ENCODE measurements at regions not wholly inside any gene's neighbourhood (a gene's known extent, or its start where the extent isn't known, plus 50 kb on each side); places are given as distances from the start of the nearest gene placed in this dataset.

- DNase-seq (ENCODE audit: low read depth in 2 of 2): no peak
- TF ChIP-seq CTCF (IDR thresholded peaks at IDR 0.05; ENCODE audit: low read depth, low read length): no peak
- H3K4me3 ChIP-seq (replicated peaks in 1 of 2; ENCODE audit: low read depth in 2 of 2, low read length in 2 of 2): no peak overlapping the region
These were observed 151.0 kb upstream of the NAV3 start for GRCh38 chr12:77679686-77680085.

GRCh38 chr12:77678621-77679020 is 152.1 kb upstream of the NAV3 start:
- no peak overlapping the region for H3K4me3 ChIP-seq (replicated peaks in 1 of 2; ENCODE audit: low read depth in 2 of 2, low read length in 2 of 2)
- DNase-seq (ENCODE audit: low read depth in 2 of 2): no peak
- no peak for TF ChIP-seq CTCF (IDR thresholded peaks at IDR 0.05; ENCODE audit: low read depth, low read length)

GRCh38 chr12:77667101-77667500 is 163.6 kb upstream of the NAV3 start:
- no peak for TF ChIP-seq CTCF (IDR thresholded peaks at IDR 0.05; ENCODE audit: low read depth, low read length)
- H3K4me3 ChIP-seq (replicated peaks in 1 of 2; ENCODE audit: low read depth in 2 of 2, low read length in 2 of 2): no peak overlapping the region
- peak in 1 of 2 donors; percentile 12 for DNase-seq (ENCODE audit: low read depth in 2 of 2)

GRCh38 chr12:77648716-77649115 is 182.0 kb upstream of the NAV3 start:
- DNase-seq (ENCODE audit: low read depth in 2 of 2): peak in 1 of 2 donors; percentile 8
- H3K4me3 ChIP-seq (replicated peaks in 1 of 2; ENCODE audit: low read depth in 2 of 2, low read length in 2 of 2): no peak overlapping the region
- no peak for TF ChIP-seq CTCF (IDR thresholded peaks at IDR 0.05; ENCODE audit: low read depth, low read length)

- no peak for TF ChIP-seq CTCF (IDR thresholded peaks at IDR 0.05; ENCODE audit: low read depth, low read length)
- DNase-seq (ENCODE audit: low read depth in 2 of 2): no peak
- H3K4me3 ChIP-seq (replicated peaks in 1 of 2; ENCODE audit: low read depth in 2 of 2, low read length in 2 of 2): no peak overlapping the region
These were observed 184.6 kb upstream of the NAV3 start for GRCh38 chr12:77645966-77646598.

GRCh38 chr12:77644915-77645605 is 185.6 kb upstream of the NAV3 start:
- DNase-seq (ENCODE audit: low read depth in 2 of 2): no peak
- no peak for TF ChIP-seq CTCF (IDR thresholded peaks at IDR 0.05; ENCODE audit: low read depth, low read length)
- H3K4me3 ChIP-seq (replicated peaks in 1 of 2; ENCODE audit: low read depth in 2 of 2, low read length in 2 of 2): no peak overlapping the region
